H9 (cell line): ENCODE measurements at regions not wholly inside any gene's neighbourhood (a gene's known extent, or its start where the extent isn't known, plus 50 kb on each side); places are given as distances from the start of the nearest gene placed in this dataset.

Experiments
- DNase-seq: peaks from one replicate; pipeline ENCODE4 v3.0.0-alpha.2; 2017
- H2AFZ ChIP-seq: one replicate; pipeline ENCODE4 v1.6.1; 2013; ENCODE audit warnings: mild to moderate bottlenecking, low read length, control low read depth, moderate library complexity
- H2AK5ac ChIP-seq: 2 replicates; pipeline ENCODE4 v1.6.1; 2013; ENCODE audit warnings: low read length, control low read depth, mixed read lengths; ENCODE audit not compliant: insufficient read length
- H2BK120ac ChIP-seq: one replicate; pipeline ENCODE4 v1.6.1; 2013; ENCODE audit warnings: low read depth, mild to moderate bottlenecking, low read length, control low read depth, inconsistent platforms; ENCODE audit not compliant: poor library complexity, severe bottlenecking
- H2BK12ac ChIP-seq: 2 replicates; pipeline ENCODE4 v1.6.1; 2013; ENCODE audit warnings: low read length, control low read depth, mixed read lengths, low read depth; ENCODE audit not compliant: insufficient read length
- H2BK15ac ChIP-seq: 2 replicates; pipeline ENCODE4 v1.6.1; 2013; ENCODE audit warnings: low read depth, low read length, control low read depth
- H2BK20ac ChIP-seq: one replicate; pipeline ENCODE4 v1.6.1; 2013; ENCODE audit warnings: low read depth, mild to moderate bottlenecking, low read length, control low read depth, inconsistent platforms; ENCODE audit not compliant: poor library complexity, severe bottlenecking
- H2BK5ac ChIP-seq: 2 replicates; pipeline ENCODE4 v1.6.1; 2013; ENCODE audit warnings: low read length, control low read depth, mixed read lengths; ENCODE audit not compliant: insufficient read length
- H3K14ac ChIP-seq: 2 replicates; pipeline ENCODE4 v1.6.1; 2013; ENCODE audit warnings: low read length, control low read depth; ENCODE audit not compliant: insufficient read depth
- H3K18ac ChIP-seq: 2 replicates; pipeline ENCODE4 v1.6.1; 2013; ENCODE audit warnings: low read depth, mild to moderate bottlenecking, mixed read lengths, low read length, control low read depth; ENCODE audit not compliant: insufficient read length
- H3K23ac ChIP-seq: 2 replicates; pipeline ENCODE4 v1.6.1; 2013; ENCODE audit warnings: low read length, control low read depth, mixed read lengths, low read depth; ENCODE audit not compliant: insufficient read length
- H3K23me2 ChIP-seq: 2 replicates; pipeline ENCODE4 v1.6.1; 2013; ENCODE audit warnings: low read depth, mild to moderate bottlenecking, mixed read lengths, low read length, control low read depth; ENCODE audit not compliant: insufficient read length, poor library complexity, severe bottlenecking
- H3K27ac ChIP-seq: 2 replicates; pipeline ENCODE4 v1.5.1; 2013; ENCODE audit warnings: low read length, control low read depth, mixed read lengths, low read depth; ENCODE audit not compliant: insufficient read length
- H3K27me3 ChIP-seq: 2 replicates; pipeline ENCODE4 v1.6.1; 2013; ENCODE audit warnings: low read length, control low read depth, inconsistent platforms; ENCODE audit not compliant: insufficient read depth
- H3K4ac ChIP-seq: 2 replicates; pipeline ENCODE4 v1.6.1; 2013; ENCODE audit warnings: low read depth, mild to moderate bottlenecking, control low read depth, inconsistent platforms, low read length, moderate library complexity
- H3K4me1 ChIP-seq: 2 replicates; pipeline ENCODE4 v1.6.1; 2013; ENCODE audit warnings: low read length, control low read depth, inconsistent platforms; ENCODE audit not compliant: insufficient read depth
- H3K4me2 ChIP-seq: 2 replicates; pipeline ENCODE4 v1.6.1; 2013; ENCODE audit warnings: low read length, control low read depth, mixed read lengths; ENCODE audit not compliant: insufficient read length, insufficient read depth
- H3K56ac ChIP-seq: 2 replicates; pipeline ENCODE4 v1.6.1; 2013; ENCODE audit warnings: low read depth, mild to moderate bottlenecking, mixed read lengths, low read length, control low read depth; ENCODE audit not compliant: insufficient read length
- H3K79me1 ChIP-seq: 2 replicates; pipeline ENCODE4 v1.6.1; 2013; ENCODE audit warnings: low read depth, mild to moderate bottlenecking, moderate library complexity, low read length, control low read depth, inconsistent platforms; ENCODE audit not compliant: insufficient read depth, poor library complexity, severe bottlenecking
- H3K79me2 ChIP-seq: 2 replicates; pipeline ENCODE4 v1.6.1; 2013; ENCODE audit warnings: low read length, control low read depth, inconsistent platforms; ENCODE audit not compliant: insufficient read depth
- H3K9ac ChIP-seq: 2 replicates; pipeline ENCODE4 v1.6.1; 2013; ENCODE audit warnings: low read length, control low read depth, mixed read lengths; ENCODE audit not compliant: insufficient read length; ENCODE audit errors: extremely low read depth
- H3K9me3 ChIP-seq: one replicate; pipeline ENCODE4 v1.6.1; 2013; ENCODE audit warnings: low read depth, low read length, inconsistent platforms; ENCODE audit not compliant: control insufficient read depth
- H3T11ph ChIP-seq: one replicate; pipeline ENCODE4 v1.6.1; 2013; ENCODE audit warnings: mild to moderate bottlenecking, low read length, control low read depth, inconsistent platforms
- H4K20me1 ChIP-seq: one replicate; pipeline ENCODE4 v1.6.1; 2013; ENCODE audit not compliant: control insufficient read depth, insufficient read length, insufficient read depth
- H4K5ac ChIP-seq: 2 replicates; pipeline ENCODE4 v1.6.1; 2013; ENCODE audit warnings: low read depth, mild to moderate bottlenecking, mixed read lengths, low read length, control low read depth; ENCODE audit not compliant: insufficient read length
- H4K8ac ChIP-seq: replicated peaks from 2 replicates; pipeline ENCODE4 v1.6.1; 2013; ENCODE audit warnings: low read length, control low read depth, mixed read lengths, low read depth; ENCODE audit not compliant: insufficient read length
- H4K91ac ChIP-seq: 2 replicates; pipeline ENCODE4 v1.6.1; 2013; ENCODE audit warnings: low read depth, mild to moderate bottlenecking, moderate library complexity, mixed read lengths, low read length, control low read depth; ENCODE audit not compliant: insufficient read length
- H3K27ac Mint-ChIP-seq, 3 experiments: 2 replicates in 2 of 3; 3 replicates in 1 of 3; pipeline ENCODE4 v1.8.0; 2020 to 2021; ENCODE audit warnings: mixed read lengths in 3 of 3, mild to moderate bottlenecking in 1 of 3, moderate library complexity in 1 of 3
- H3K27me3 Mint-ChIP-seq: 2 replicates; pipeline ENCODE4 v1.8.0; 2021; ENCODE audit warnings: low read depth, mild to moderate bottlenecking, moderate library complexity, mixed read lengths
- H3K36me3 Mint-ChIP-seq, 3 experiments: 2 replicates in 2 of 3; 3 replicates in 1 of 3; pipeline ENCODE4 v1.8.0; 2020 to 2021; ENCODE audit warnings: low read depth in 3 of 3, mixed read lengths in 3 of 3; ENCODE audit not compliant: insufficient read depth in 1 of 3
- H3K4me1 Mint-ChIP-seq, 2 experiments: 2 replicates each; pipeline ENCODE4 v1.8.0; 2020; ENCODE audit warnings: mixed read lengths in 2 of 2
- H3K4me3 Mint-ChIP-seq, 2 experiments: 2 replicates in 1 of 2; 3 replicates in 1 of 2; pipeline ENCODE4 v1.8.0; 2020 to 2021; ENCODE audit warnings: mild to moderate bottlenecking in 2 of 2, mixed read lengths in 2 of 2, moderate library complexity in 1 of 2
- H3K9me3 Mint-ChIP-seq, 2 experiments: 2 replicates in 1 of 2; 3 replicates in 1 of 2; pipeline ENCODE4 v1.8.0; 2020; ENCODE audit warnings: mild to moderate bottlenecking in 2 of 2, mixed read lengths in 2 of 2, moderate library complexity in 1 of 2
- WGBS: extraction: QIAGEN DNeasy Blood & Tissue Kit; methylation state at CpG from one replicate; pipeline ENCODE4 v1.1.7; 2013; ENCODE audit warnings: missing lambda C conversion rate, low lambda C conversion rate, mixed read lengths; ENCODE audit not compliant: insufficient read length; ENCODE audit errors: extremely low coverage; 5-methylcytosine and 5-hydroxymethylcytosine counted together
- TF ChIP-seq, protein P1 (sequence below): fragments of 200-600 bp; sonication (generic); conservative IDR thresholded peaks from 3 replicates; pipeline ENCODE4 v1.8.0; 2021; ENCODE audit warnings: antibody characterized with exemption, mild to moderate bottlenecking

DNA sequence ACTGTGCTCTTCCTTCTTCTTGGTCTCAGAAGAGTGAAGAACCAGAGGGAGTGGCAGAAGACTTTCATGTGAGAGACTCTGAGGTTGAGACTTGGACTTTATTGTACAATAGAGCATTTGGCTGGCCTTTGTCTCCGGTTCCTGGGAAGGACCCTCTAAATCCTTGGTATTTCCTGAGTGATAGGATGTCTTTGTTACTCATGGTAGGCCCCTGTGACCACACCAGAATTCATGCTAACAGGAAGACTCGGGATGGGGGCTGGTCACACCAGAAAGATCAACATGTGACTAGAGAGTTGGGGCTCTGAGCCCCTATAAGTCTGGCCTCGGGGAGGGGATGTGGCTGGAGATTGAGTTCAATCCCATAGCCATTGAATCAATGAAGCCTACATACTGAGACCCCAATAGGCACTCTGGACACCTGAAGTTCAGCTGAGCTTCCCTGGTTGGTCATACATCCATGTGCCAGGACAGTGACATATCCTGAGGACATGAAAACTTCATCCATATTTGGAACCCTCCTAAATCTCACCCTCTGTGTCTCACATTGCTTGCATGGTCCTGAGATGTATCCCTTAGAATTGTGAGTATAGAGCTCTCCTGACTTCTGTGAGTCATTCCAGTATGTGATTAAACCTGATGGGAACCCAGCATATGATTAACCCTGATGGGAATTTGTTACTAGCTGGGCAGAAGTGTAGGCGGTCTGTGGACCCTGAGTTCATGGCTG, 201.7 kb downstream of the GADD45G start:
- no peak overlapping the region for H3K9ac ChIP-seq
- no peak overlapping the region for H3K4me2 ChIP-seq
- no peaks in the 10 kb centered on the region for H3K79me1 ChIP-seq
- no peak overlapping the region for H2BK15ac ChIP-seq
- Mint-ChIP-seq H3K27ac (no peak overlapping the region; a peak in 1 of 7 replicates), H3K9me3 (no peaks in the 10 kb centered on the region; a peak in 1 of 5 replicates), H3K27me3 (peaks cover 21% of the 10 kb centered on the region), H3K4me1 (peaks cover 54 to 59% of the 10 kb centered on the region in 2 experiments), H3K4me3 (no peak overlapping the region), H3K36me3 (peaks cover 0 to 4% (median 0%) of the 10 kb centered on the region in 3 experiments; a peak in 3 of 7 replicates)
- H3T11ph ChIP-seq = no peak overlapping the region
- H3K27ac ChIP-seq = no peak overlapping the region
- no peaks in the 10 kb centered on the region for H3K9me3 ChIP-seq
- no peak overlapping the region for H3K4ac ChIP-seq
- H3K18ac ChIP-seq = no peak overlapping the region
- no peak overlapping the region for H3K14ac ChIP-seq
- H3K79me2 ChIP-seq = no peaks in the 10 kb centered on the region
- H4K91ac ChIP-seq = no peak overlapping the region
- H3K27me3 ChIP-seq = no peaks in the 10 kb centered on the region
- H2AK5ac ChIP-seq = no peak overlapping the region
- no peak overlapping the region for H2BK12ac ChIP-seq
- no peak overlapping the region for H4K5ac ChIP-seq
- no peak for DNase-seq
- no peak overlapping the region for H2BK120ac ChIP-seq
- H3K23me2 ChIP-seq = no peaks in the 10 kb centered on the region
- H2BK20ac ChIP-seq = no peak overlapping the region
- no peaks in the 10 kb centered on the region for H4K20me1 ChIP-seq
- no peak overlapping the region for H3K23ac ChIP-seq
- TF ChIP-seq, protein P1, sequence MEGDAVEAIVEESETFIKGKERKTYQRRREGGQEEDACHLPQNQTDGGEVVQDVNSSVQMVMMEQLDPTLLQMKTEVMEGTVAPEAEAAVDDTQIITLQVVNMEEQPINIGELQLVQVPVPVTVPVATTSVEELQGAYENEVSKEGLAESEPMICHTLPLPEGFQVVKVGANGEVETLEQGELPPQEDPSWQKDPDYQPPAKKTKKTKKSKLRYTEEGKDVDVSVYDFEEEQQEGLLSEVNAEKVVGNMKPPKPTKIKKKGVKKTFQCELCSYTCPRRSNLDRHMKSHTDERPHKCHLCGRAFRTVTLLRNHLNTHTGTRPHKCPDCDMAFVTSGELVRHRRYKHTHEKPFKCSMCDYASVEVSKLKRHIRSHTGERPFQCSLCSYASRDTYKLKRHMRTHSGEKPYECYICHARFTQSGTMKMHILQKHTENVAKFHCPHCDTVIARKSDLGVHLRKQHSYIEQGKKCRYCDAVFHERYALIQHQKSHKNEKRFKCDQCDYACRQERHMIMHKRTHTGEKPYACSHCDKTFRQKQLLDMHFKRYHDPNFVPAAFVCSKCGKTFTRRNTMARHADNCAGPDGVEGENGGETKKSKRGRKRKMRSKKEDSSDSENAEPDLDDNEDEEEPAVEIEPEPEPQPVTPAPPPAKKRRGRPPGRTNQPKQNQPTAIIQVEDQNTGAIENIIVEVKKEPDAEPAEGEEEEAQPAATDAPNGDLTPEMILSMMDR = no peak
- no CpG with 5 or more reads among the region's 4 CpGs for WGBS
- no peak overlapping the region for H2BK5ac ChIP-seq
- no peak overlapping the region for H2AFZ ChIP-seq
- peaks cover 13% of the 10 kb centered on the region; the same call in 1 of the 2 replicates for H3K4me1 ChIP-seq
- no peak overlapping the region for H4K8ac ChIP-seq
- H3K56ac ChIP-seq = no peak overlapping the region
